ENCODE measurements at regions not wholly inside any gene's neighbourhood (a gene's known extent, or its start where the extent isn't known, plus 50 kb on each side); places are given as distances from the start of the nearest gene placed in this dataset.
"Not testable (repeated sequence)": the region's sequence is repeated elsewhere in the genome, so short reads cannot be mapped to it uniquely, and the experiment has no call there.

DNA sequence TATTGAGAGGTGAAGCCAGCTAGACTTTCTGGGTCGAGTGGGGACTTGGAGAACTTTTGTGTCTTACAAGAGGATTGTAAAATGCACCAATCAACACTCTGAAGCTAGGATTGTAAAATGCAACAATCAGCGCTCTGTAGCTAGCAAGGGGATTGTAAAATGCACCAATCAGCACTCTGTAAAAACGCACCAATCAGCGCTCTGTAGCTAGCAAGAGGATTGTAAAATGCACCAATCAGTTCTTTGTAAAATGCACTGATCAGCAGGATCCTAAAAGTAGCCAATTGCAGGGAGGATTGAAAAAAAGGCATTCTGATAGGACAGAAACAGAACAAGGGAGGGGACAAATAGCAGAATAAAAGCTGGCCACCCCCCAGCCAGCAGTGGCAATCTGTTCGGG is 68.1 kb upstream of the BOD1 start:
- TF ChIP-seq, protein P1, sequence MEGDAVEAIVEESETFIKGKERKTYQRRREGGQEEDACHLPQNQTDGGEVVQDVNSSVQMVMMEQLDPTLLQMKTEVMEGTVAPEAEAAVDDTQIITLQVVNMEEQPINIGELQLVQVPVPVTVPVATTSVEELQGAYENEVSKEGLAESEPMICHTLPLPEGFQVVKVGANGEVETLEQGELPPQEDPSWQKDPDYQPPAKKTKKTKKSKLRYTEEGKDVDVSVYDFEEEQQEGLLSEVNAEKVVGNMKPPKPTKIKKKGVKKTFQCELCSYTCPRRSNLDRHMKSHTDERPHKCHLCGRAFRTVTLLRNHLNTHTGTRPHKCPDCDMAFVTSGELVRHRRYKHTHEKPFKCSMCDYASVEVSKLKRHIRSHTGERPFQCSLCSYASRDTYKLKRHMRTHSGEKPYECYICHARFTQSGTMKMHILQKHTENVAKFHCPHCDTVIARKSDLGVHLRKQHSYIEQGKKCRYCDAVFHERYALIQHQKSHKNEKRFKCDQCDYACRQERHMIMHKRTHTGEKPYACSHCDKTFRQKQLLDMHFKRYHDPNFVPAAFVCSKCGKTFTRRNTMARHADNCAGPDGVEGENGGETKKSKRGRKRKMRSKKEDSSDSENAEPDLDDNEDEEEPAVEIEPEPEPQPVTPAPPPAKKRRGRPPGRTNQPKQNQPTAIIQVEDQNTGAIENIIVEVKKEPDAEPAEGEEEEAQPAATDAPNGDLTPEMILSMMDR (conservative IDR thresholded peaks at IDR 0.05; ENCODE audit: low read depth, low read length): not testable (repeated sequence)
- not testable (repeated sequence) for TF ChIP-seq RCOR1 (IDR thresholded peaks at IDR 0.05; ENCODE audit: insufficient replicate concordance, low read length); POLR2A (IDR thresholded peaks at IDR 0.05; ENCODE audit: low read depth, low read length); MAFK (IDR thresholded peaks at IDR 0.05; ENCODE audit: low read depth, low read length)
